HG03354 (cell line): ENCODE measurements at regions not wholly inside any gene's neighbourhood (a gene's known extent, or its start where the extent isn't known, plus 50 kb on each side); places are given as distances from the start of the nearest gene placed in this dataset.
"Not testable (repeated sequence)": the region's sequence is repeated elsewhere in the genome, so short reads cannot be mapped to it uniquely, and the experiment has no call there.

ENCODE experiments used
- ATAC-seq: cut with Tn5 transposase; IDR thresholded peaks from one replicate; pipeline ENCODE4 v1.9.1; 2021; ENCODE audit warnings: mild to moderate bottlenecking; ENCODE audit not compliant: unreplicated experiment, poor library complexity, severe bottlenecking

- ATAC-seq, result no peak
These were observed 70.1 kb upstream of the EDEM3 start for GRCh38 chr1:184824691-184825323.

GRCh38 chr1:184823080-184823479, 68.4 kb upstream of the EDEM3 start:
- ATAC-seq, result no peak

- no peak for ATAC-seq
These were observed 67.6 kb upstream of the EDEM3 start for GRCh38 chr1:184822267-184822666.

GRCh38 chr1:184821658-184822057, 67.0 kb upstream of the EDEM3 start:
- ATAC-seq, result no peak

GRCh38 chr1:184820956-184821355, 66.3 kb upstream of the EDEM3 start:
- ATAC-seq, result no peak

GRCh38 chr1:184820218-184820750, 65.6 kb upstream of the EDEM3 start:
- ATAC-seq, result no peak

- no peak for ATAC-seq
These were observed 64.0 kb upstream of the EDEM3 start for GRCh38 chr1:184818646-184819045.

GRCh38 chr1:184817003-184817402, 62.3 kb upstream of the EDEM3 start:
- ATAC-seq, result not testable (repeated sequence)

- ATAC-seq, result no peak
These were observed 59.0 kb upstream of the EDEM3 start for GRCh38 chr1:184813528-184814089.

GRCh38 chr1:184811439-184812111, 56.9 kb upstream of the EDEM3 start:
- no peak for ATAC-seq

GRCh38 chr1:184810735-184811343, 56.2 kb upstream of the EDEM3 start:
- no peak for ATAC-seq

GRCh38 chr1:184806296-184806721, 51.7 kb upstream of the EDEM3 start:
- no peak for ATAC-seq

GRCh38 chr1:184805667-184806295, 51.1 kb upstream of the EDEM3 start:
- peak; percentile 97 for ATAC-seq
